WTC11 (cell line): ENCODE measurements at regions not wholly inside any gene's neighbourhood (a gene's known extent, or its start where the extent isn't known, plus 50 kb on each side); places are given as distances from the start of the nearest gene placed in this dataset.

Source experiments
- ATAC-seq: fragments of 200-7000 bp; cut with Tn5 transposase; 2 replicates; pipeline ENCODE4 v1.10.0; 2021; ENCODE audit warnings: mild to moderate bottlenecking, moderate library complexity
- CTCF ChIA-PET: fragments of 300-600 bp; sonication (Branson Sonifier 250); formaldehyde crosslinking; loops from one replicate; lab custom pipeline; 2021; ENCODE audit warnings: antibody characterized with exemption; lab: Charles Lee
- POLR2A ChIA-PET: fragments of 350-600 bp; sonication (Branson Sonifier 250); formaldehyde crosslinking; loops from one replicate; lab custom pipeline; 2021; ENCODE audit warnings: antibody characterized with exemption; lab: Charles Lee
- DNase-seq: peaks from one replicate; pipeline ENCODE4 v3.0.0; 2021; ENCODE audit warnings: low spot score
- H3K27ac Mint-ChIP-seq: 2 replicates; pipeline ENCODE4 v1.8.0; 2021; ENCODE audit warnings: mixed read lengths
- H3K27me3 Mint-ChIP-seq: 2 replicates; pipeline ENCODE4 v1.8.0; 2021; ENCODE audit warnings: low read depth, mild to moderate bottlenecking, moderate library complexity, mixed read lengths
- H3K36me3 Mint-ChIP-seq: 2 replicates; pipeline ENCODE4 v1.8.0; 2021; ENCODE audit warnings: mixed read lengths
- H3K4me1 Mint-ChIP-seq: 2 replicates; pipeline ENCODE4 v1.8.0; 2022; ENCODE audit warnings: mixed read lengths
- H3K4me3 Mint-ChIP-seq: 2 replicates; pipeline ENCODE4 v1.8.0; 2021; ENCODE audit warnings: mild to moderate bottlenecking, moderate library complexity, mixed read lengths
- H3K9me3 Mint-ChIP-seq: 2 replicates; pipeline ENCODE4 v1.8.0; 2021; ENCODE audit warnings: mixed read lengths
- CREM ChIP-seq: sonication (generic); formaldehyde crosslinking; IDR thresholded peaks from 2 replicates; pipeline ENCODE4 v1.8.1; 2022; ENCODE audit warnings: mild to moderate bottlenecking, missing genetic modification reagents, moderate library complexity
- ERG ChIP-seq: fragments of 250-450 bp; sonication (Bioruptor Pico); IDR thresholded peaks from 2 replicates; pipeline ENCODE4 v1.8.0; 2021; ENCODE audit warnings: mild to moderate bottlenecking
- ESRRA ChIP-seq: sonication (generic); formaldehyde crosslinking; IDR thresholded peaks from 2 replicates; pipeline ENCODE4 v1.8.1; 2022; ENCODE audit warnings: mild to moderate bottlenecking, missing genetic modification reagents, borderline replicate concordance
- ETV6 ChIP-seq: sonication (generic); formaldehyde crosslinking; IDR thresholded peaks from 2 replicates; pipeline ENCODE4 v1.8.1; 2022; ENCODE audit warnings: mild to moderate bottlenecking, missing genetic modification reagents
- FOXJ3 ChIP-seq: sonication (generic); formaldehyde crosslinking; IDR thresholded peaks from 2 replicates; pipeline ENCODE4 v1.9.0; 2021; ENCODE audit warnings: missing genetic modification reagents, mild to moderate bottlenecking, borderline replicate concordance
- FOXK1 ChIP-seq: sonication (generic); formaldehyde crosslinking; IDR thresholded peaks from 2 replicates; pipeline ENCODE4 v1.8.0; 2022; ENCODE audit warnings: mild to moderate bottlenecking, moderate library complexity, missing genetic modification reagents
- GABPB1 ChIP-seq: sonication (generic); formaldehyde crosslinking; IDR thresholded peaks from 2 replicates; pipeline ENCODE4 v1.8.1; 2023; ENCODE audit warnings: mild to moderate bottlenecking, missing genetic modification reagents
- GRHL2 ChIP-seq: fragments of 250-450 bp; sonication (Bioruptor Pico); IDR thresholded peaks from 2 replicates; pipeline ENCODE4 v1.8.0; 2022; ENCODE audit warnings: mild to moderate bottlenecking, moderate library complexity; ENCODE audit not compliant: insufficient replicate concordance, severe bottlenecking
- JUN ChIP-seq: sonication (generic); formaldehyde crosslinking; IDR thresholded peaks from 2 replicates; pipeline ENCODE4 v1.8.0; 2023; ENCODE audit warnings: mild to moderate bottlenecking, missing genetic modification reagents
- KAT7 ChIP-seq: sonication (generic); formaldehyde crosslinking; IDR thresholded peaks from 2 replicates; pipeline ENCODE4 v1.8.1; 2023; ENCODE audit warnings: missing genetic modification reagents, mild to moderate bottlenecking, borderline replicate concordance
- MAX ChIP-seq: sonication (generic); formaldehyde crosslinking; IDR thresholded peaks from 2 replicates; pipeline ENCODE4 v1.8.0; 2022; ENCODE audit warnings: mild to moderate bottlenecking, missing genetic modification reagents
- MYBL2 ChIP-seq: sonication (generic); formaldehyde crosslinking; IDR thresholded peaks from 2 replicates; pipeline ENCODE4 v1.8.1; 2023; ENCODE audit warnings: mild to moderate bottlenecking, moderate library complexity, missing genetic modification reagents
- NFYB ChIP-seq: sonication (generic); formaldehyde crosslinking; conservative IDR thresholded peaks from 2 replicates; pipeline ENCODE4 v1.8.0; 2022; ENCODE audit warnings: low read depth, missing genetic modification reagents
- NR2C2 ChIP-seq: sonication (generic); formaldehyde crosslinking; IDR thresholded peaks from 2 replicates; pipeline ENCODE4 v1.8.0; 2022; ENCODE audit warnings: mild to moderate bottlenecking, missing genetic modification reagents
- OVOL2 ChIP-seq: fragments of 250-450 bp; sonication (Bioruptor Pico); IDR thresholded peaks from 2 replicates; pipeline ENCODE4 v1.9.0; 2021; ENCODE audit warnings: mild to moderate bottlenecking, borderline replicate concordance
- PRRX2 ChIP-seq: fragments of 250-450 bp; sonication (Bioruptor Pico); IDR thresholded peaks from 2 replicates; pipeline ENCODE4 v1.8.0; 2021; ENCODE audit warnings: mild to moderate bottlenecking
- RELA ChIP-seq: sonication (generic); formaldehyde crosslinking; IDR thresholded peaks from 2 replicates; pipeline ENCODE4 v1.8.1; 2022; ENCODE audit warnings: missing genetic modification reagents, mild to moderate bottlenecking, borderline replicate concordance
- RORB ChIP-seq: fragments of 250-450 bp; sonication (Bioruptor Pico); IDR thresholded peaks from 2 replicates; pipeline ENCODE4 v1.9.0; 2021; ENCODE audit warnings: mild to moderate bottlenecking
- TCF7 ChIP-seq: sonication (generic); formaldehyde crosslinking; IDR thresholded peaks from 2 replicates; pipeline ENCODE4 v1.8.0; 2022; ENCODE audit warnings: mild to moderate bottlenecking, low read depth, missing genetic modification reagents, moderate library complexity
- ZBTB21 ChIP-seq: sonication (generic); formaldehyde crosslinking; IDR thresholded peaks from 2 replicates; pipeline ENCODE4 v1.8.1; 2023; ENCODE audit warnings: mild to moderate bottlenecking, missing genetic modification reagents, borderline replicate concordance
- ZNF263 ChIP-seq: sonication (generic); formaldehyde crosslinking; IDR thresholded peaks from 2 replicates; pipeline ENCODE4 v1.8.1; 2022; ENCODE audit warnings: low read depth, mild to moderate bottlenecking, moderate library complexity, missing genetic modification reagents
- ZNF317 ChIP-seq: sonication (generic); formaldehyde crosslinking; IDR thresholded peaks from 2 replicates; pipeline ENCODE4 v1.8.1; 2023; ENCODE audit warnings: low read depth, mild to moderate bottlenecking, moderate library complexity, missing genetic modification reagents, borderline replicate concordance
- ZNF396 ChIP-seq: fragments of 250-450 bp; sonication (Bioruptor Pico); IDR thresholded peaks from 2 replicates; pipeline ENCODE4 v1.8.0; 2021; ENCODE audit warnings: mild to moderate bottlenecking, moderate library complexity, borderline replicate concordance
- ZNF416 ChIP-seq: fragments of 250-450 bp; sonication (Bioruptor Pico); IDR thresholded peaks from 2 replicates; pipeline ENCODE4 v1.9.0; 2021; ENCODE audit warnings: mild to moderate bottlenecking, inconsistent platforms
- ZNF423 ChIP-seq: fragments of 250-450 bp; sonication (Bioruptor Pico); IDR thresholded peaks from 2 replicates; pipeline ENCODE4 v2.1.2; 2022; ENCODE audit warnings: mild to moderate bottlenecking, moderate library complexity
- TF ChIP-seq, protein P1 (sequence below): sonication (generic); formaldehyde crosslinking; IDR thresholded peaks from 2 replicates; pipeline ENCODE4 v1.8.0; 2022; ENCODE audit warnings: mild to moderate bottlenecking, missing genetic modification reagents
- TF ChIP-seq, protein P2 (sequence below): sonication (generic); formaldehyde crosslinking; IDR thresholded peaks from 2 replicates; pipeline ENCODE4 v1.8.1; 2023; ENCODE audit warnings: mild to moderate bottlenecking, missing genetic modification reagents
- TF ChIP-seq, protein P3 (sequence below): fragments of 250-450 bp; sonication (Bioruptor Pico); IDR thresholded peaks from 2 replicates; pipeline ENCODE4 v1.9.0; 2021; ENCODE audit warnings: mild to moderate bottlenecking
- TF ChIP-seq, protein P4 (sequence below): sonication (generic); formaldehyde crosslinking; IDR thresholded peaks from 2 replicates; pipeline ENCODE4 v1.8.1; 2022; ENCODE audit warnings: mild to moderate bottlenecking, missing genetic modification reagents, moderate library complexity, borderline replicate concordance

- ATAC-seq (no peak), DNase-seq (no peak)
- no peak overlapping the region for H3K4me3 Mint-ChIP-seq
- H3K9me3 Mint-ChIP-seq, result peaks cover 5% of the 10 kb centered on the region; the same call in 1 of the 2 replicates
- H3K27me3 Mint-ChIP-seq, result no peaks in the 10 kb centered on the region
- no peaks in the 10 kb centered on the region for H3K4me1 Mint-ChIP-seq
- CTCF ChIA-PET, result no interaction called here
- no peak overlapping the region for H3K27ac Mint-ChIP-seq
- POLR2A ChIA-PET, result no interaction called here
- TF ChIP-seq JUN (no peak), TCF7 (CRISPR knock-in tag) (no peak), GABPB1 (CRISPR knock-in tag) (peak; percentile 92), RORB (no peak), FOXJ3 (CRISPR knock-in tag) (no peak)
- TF ChIP-seq, protein P1, sequence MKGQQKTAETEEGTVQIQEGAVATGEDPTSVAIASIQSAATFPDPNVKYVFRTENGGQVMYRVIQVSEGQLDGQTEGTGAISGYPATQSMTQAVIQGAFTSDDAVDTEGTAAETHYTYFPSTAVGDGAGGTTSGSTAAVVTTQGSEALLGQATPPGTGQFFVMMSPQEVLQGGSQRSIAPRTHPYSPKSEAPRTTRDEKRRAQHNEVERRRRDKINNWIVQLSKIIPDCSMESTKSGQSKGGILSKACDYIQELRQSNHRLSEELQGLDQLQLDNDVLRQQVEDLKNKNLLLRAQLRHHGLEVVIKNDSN, result no peak
- H3K36me3 Mint-ChIP-seq, result peaks cover 2% of the 10 kb centered on the region; the same call in 1 of the 2 replicates
These were observed 540.6 kb downstream of the STK39 start for GRCh38 chr2:167706800-167707199.

DNA sequence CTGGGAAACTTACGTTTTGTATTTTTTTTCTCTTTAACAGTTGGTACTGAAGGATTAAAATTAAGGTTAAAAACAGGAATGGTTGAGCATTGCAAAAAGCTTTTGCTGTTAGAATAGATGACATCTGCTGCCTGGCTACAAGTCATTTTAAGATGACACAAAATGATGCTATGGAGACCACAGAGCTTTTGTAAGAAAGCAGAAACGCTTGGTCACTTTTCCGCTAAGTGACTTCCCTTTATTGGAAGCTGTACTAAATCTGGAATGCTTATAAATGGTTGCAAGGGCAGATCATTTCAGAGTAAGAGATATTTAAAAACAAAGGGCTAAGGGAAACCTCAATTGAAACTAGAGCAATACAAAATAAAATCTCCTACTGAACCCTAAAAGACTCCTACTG is 544.0 kb downstream of the STK39 start:
- DNase-seq, result no peak
- no peak overlapping the region for H3K4me3 Mint-ChIP-seq
- H3K27me3 Mint-ChIP-seq, result no peaks in the 10 kb centered on the region
- ATAC-seq, result no peak
- no peaks in the 10 kb centered on the region for H3K9me3 Mint-ChIP-seq
- TF ChIP-seq ESRRA (CRISPR knock-in tag) (no peak), GABPB1 (CRISPR knock-in tag) (no peak), KAT7 (no peak), ZNF416 (CRISPR knock-in tag) (no peak), ZNF263 (CRISPR knock-in tag) (no peak), ZNF423 (CRISPR knock-in tag) (no peak), ZNF396 (no peak), PRRX2 (CRISPR knock-in tag) (no peak), ETV6 (CRISPR knock-in tag) (no peak), ZNF317 (no peak), MAX (CRISPR knock-in tag) (no peak), ERG (no peak), FOXK1 (CRISPR knock-in tag) (no peak), FOXJ3 (CRISPR knock-in tag) (no peak)
- TF ChIP-seq, protein P2, sequence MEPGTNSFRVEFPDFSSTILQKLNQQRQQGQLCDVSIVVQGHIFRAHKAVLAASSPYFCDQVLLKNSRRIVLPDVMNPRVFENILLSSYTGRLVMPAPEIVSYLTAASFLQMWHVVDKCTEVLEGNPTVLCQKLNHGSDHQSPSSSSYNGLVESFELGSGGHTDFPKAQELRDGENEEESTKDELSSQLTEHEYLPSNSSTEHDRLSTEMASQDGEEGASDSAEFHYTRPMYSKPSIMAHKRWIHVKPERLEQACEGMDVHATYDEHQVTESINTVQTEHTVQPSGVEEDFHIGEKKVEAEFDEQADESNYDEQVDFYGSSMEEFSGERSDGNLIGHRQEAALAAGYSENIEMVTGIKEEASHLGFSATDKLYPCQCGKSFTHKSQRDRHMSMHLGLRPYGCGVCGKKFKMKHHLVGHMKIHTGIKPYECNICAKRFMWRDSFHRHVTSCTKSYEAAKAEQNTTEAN, result no peak
- TF ChIP-seq, protein P3, sequence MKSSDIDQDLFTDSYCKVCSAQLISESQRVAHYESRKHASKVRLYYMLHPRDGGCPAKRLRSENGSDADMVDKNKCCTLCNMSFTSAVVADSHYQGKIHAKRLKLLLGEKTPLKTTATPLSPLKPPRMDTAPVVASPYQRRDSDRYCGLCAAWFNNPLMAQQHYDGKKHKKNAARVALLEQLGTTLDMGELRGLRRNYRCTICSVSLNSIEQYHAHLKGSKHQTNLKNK, result no peak
- TF ChIP-seq, protein P4, sequence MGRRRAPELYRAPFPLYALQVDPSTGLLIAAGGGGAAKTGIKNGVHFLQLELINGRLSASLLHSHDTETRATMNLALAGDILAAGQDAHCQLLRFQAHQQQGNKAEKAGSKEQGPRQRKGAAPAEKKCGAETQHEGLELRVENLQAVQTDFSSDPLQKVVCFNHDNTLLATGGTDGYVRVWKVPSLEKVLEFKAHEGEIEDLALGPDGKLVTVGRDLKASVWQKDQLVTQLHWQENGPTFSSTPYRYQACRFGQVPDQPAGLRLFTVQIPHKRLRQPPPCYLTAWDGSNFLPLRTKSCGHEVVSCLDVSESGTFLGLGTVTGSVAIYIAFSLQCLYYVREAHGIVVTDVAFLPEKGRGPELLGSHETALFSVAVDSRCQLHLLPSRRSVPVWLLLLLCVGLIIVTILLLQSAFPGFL, result no peak
- H3K4me1 Mint-ChIP-seq, result peaks cover 11% of the 10 kb centered on the region
- ChIA-PET CTCF (no interaction called here), POLR2A (no interaction called here)
- no peak overlapping the region for H3K27ac Mint-ChIP-seq
- peaks cover 2% of the 10 kb centered on the region; the same call in 1 of the 2 replicates for H3K36me3 Mint-ChIP-seq

DNA sequence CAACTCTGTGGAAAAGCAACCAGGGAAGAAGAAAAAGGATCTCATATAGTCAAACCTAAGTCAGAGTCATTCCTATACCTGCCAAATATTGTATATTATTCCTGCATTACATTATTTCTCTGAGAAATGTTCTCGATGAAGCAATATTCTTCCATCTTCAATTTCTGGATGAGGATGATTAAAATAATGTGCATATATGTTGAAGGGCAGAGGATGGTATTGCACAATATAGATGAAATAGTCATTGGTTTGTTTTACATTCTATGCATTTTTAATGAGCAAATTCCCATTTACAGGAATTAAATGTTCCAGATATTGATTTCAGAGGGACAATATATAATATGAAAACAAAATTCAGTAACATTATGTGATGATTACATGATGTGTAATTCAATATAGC is 545.2 kb downstream of the STK39 start:
- DNase-seq, result no peak
- no peak for ATAC-seq
- CTCF ChIA-PET, result no interaction called here
- Mint-ChIP-seq H3K9me3 (no peaks in the 10 kb centered on the region), H3K4me1 (peaks cover 23% of the 10 kb centered on the region), H3K4me3 (no peak overlapping the region), H3K27me3 (no peaks in the 10 kb centered on the region), H3K27ac (no peak overlapping the region), H3K36me3 (no peaks in the 10 kb centered on the region)
- POLR2A ChIA-PET, result no interaction called here
- no peak for TF ChIP-seq CREM
- no peak for TF ChIP-seq OVOL2 (CRISPR knock-in tag)
- no peak for TF ChIP-seq MYBL2 (CRISPR knock-in tag)
- TF ChIP-seq, protein P1, result no peak
- TF ChIP-seq ZBTB21 (CRISPR knock-in tag), result no peak
- TF ChIP-seq GRHL2 (CRISPR knock-in tag), result no peak
- no peak for TF ChIP-seq RELA (CRISPR knock-in tag)
- no peak for TF ChIP-seq NFYB (CRISPR knock-in tag)
- TF ChIP-seq, protein P4, result no peak
- no peak for TF ChIP-seq NR2C2 (CRISPR knock-in tag)
- no peak for TF ChIP-seq GABPB1 (CRISPR knock-in tag)
